GM12878 (cell line): ENCODE measurements at regions not wholly inside any gene's neighbourhood (a gene's known extent, or its start where the extent isn't known, plus 50 kb on each side); places are given as distances from the start of the nearest gene placed in this dataset.

Source experiments
- ATAC-seq: fragments of 200-7000 bp; cut with Tn5 transposase; 3 replicates; pipeline ENCODE4 v1.9.1; 2020; ENCODE audit warnings: mild to moderate bottlenecking, moderate library complexity
- BruUV-seq: library from RNA; stranded (reverse); fragments of 400-500 nt; replicated peaks from 2 replicates; lab custom pipeline; 2021; lab: Mats Ljungman, UMichigan
- CTCF ChIA-PET: fragments of 300-600 bp; sonication (Branson Sonifier 250); formaldehyde crosslinking; extraction: SDS; loops from one replicate; lab custom pipeline; 2021; ENCODE audit warnings: inconsistent platforms; lab: Yijun Ruan, JAX
- POLR2A ChIA-PET: fragments of 350-600 bp; formaldehyde crosslinking; extraction: SDS; loops from one replicate; lab custom pipeline; 2021; ENCODE audit warnings: inconsistent platforms; lab: Charles Lee
- RAD21 ChIA-PET: fragments of 300-600 bp; sonication (Branson Sonifier 250); formaldehyde crosslinking; loops from one replicate; lab custom pipeline; 2023; ENCODE audit warnings: antibody characterized with exemption; ENCODE audit not compliant: unreplicated experiment; lab: Charles Lee
- SMC1A ChIA-PET: fragments of 300-600 bp; sonication (Branson Sonifier 250); formaldehyde crosslinking; loops from one replicate; lab custom pipeline; 2023; ENCODE audit not compliant: unreplicated experiment, uncharacterized antibody; lab: Charles Lee
- DNase-seq: peaks from one replicate; pipeline ENCODE4 v3.0.0-alpha.2; 2011; ENCODE audit warnings: low read depth, low spot score
- FAIRE-seq: peaks from 3 replicates; lab custom pipeline; 2011; peaks lifted over from hg19 to GRCh38; lab: Jason Lieb, UNC
- H2AFZ ChIP-seq: 2 replicates; pipeline ENCODE4 v1.6.0; 2011; ENCODE audit warnings: low read depth, low read length, control low read depth; ENCODE audit not compliant: control insufficient read depth
- H3K27ac ChIP-seq: 2 replicates; pipeline ENCODE4 v1.5.1; 2011; ENCODE audit warnings: control low read depth; ENCODE audit not compliant: control insufficient read depth, insufficient read depth
- H3K27me3 ChIP-seq, 2 experiments: replicated peaks in 1 of 2; 2 replicates each; pipeline versions ENCODE4 v1.6.0 to v1.6.1; 2011; ENCODE audit warnings: low read length in 1 of 2; ENCODE audit not compliant: control insufficient read depth in 2 of 2, insufficient read depth in 2 of 2
- H3K36me3 ChIP-seq, 2 experiments: 2 replicates each; pipeline ENCODE4 v1.5.1; 2011; ENCODE audit warnings: low read length in 1 of 2; ENCODE audit not compliant: control insufficient read depth in 2 of 2, insufficient read depth in 2 of 2
- H3K4me1 ChIP-seq: 2 replicates; pipeline ENCODE4 v1.6.1; 2011; ENCODE audit warnings: mild to moderate bottlenecking, low read length, moderate library complexity, mixed read lengths; ENCODE audit not compliant: control insufficient read depth, insufficient read depth
- H3K4me2 ChIP-seq: 2 replicates; pipeline ENCODE4 v1.6.0; 2011; ENCODE audit warnings: control low read depth; ENCODE audit not compliant: control insufficient read depth, insufficient read depth
- H3K4me3 ChIP-seq: fragments of 200-600 bp; sonication (generic); 2 replicates; pipeline ENCODE4 v1.5.1; 2016
- H3K79me2 ChIP-seq: 2 replicates; pipeline ENCODE4 v1.6.0; 2011; ENCODE audit warnings: low read length; ENCODE audit not compliant: control insufficient read depth, insufficient read depth
- H3K9ac ChIP-seq: 2 replicates; pipeline ENCODE4 v1.8.0; 2011; ENCODE audit warnings: low read length, control low read depth, mixed read lengths; ENCODE audit not compliant: control insufficient read depth, insufficient read depth
- H3K9me3 ChIP-seq: replicated peaks from 3 replicates; pipeline ENCODE4 v1.5.1; 2011; ENCODE audit warnings: mild to moderate bottlenecking, low read length; ENCODE audit not compliant: control insufficient read depth, insufficient read depth
- H4K20me1 ChIP-seq: 2 replicates; pipeline ENCODE4 v1.6.0; 2011; ENCODE audit not compliant: control insufficient read depth, insufficient read depth
- CREB1 ChIP-seq: IDR thresholded peaks from 2 replicates; pipeline ENCODE4 v1.6.1; 2012; ENCODE audit warnings: low read depth, mild to moderate bottlenecking, inconsistent platforms
- MTA2 ChIP-seq: fragments of 450-650 bp; IDR thresholded peaks from 2 replicates; pipeline ENCODE4 v1.6.1; 2016; ENCODE audit warnings: low read depth, mild to moderate bottlenecking, moderate library complexity
- POU2F2 ChIP-seq: IDR thresholded peaks from 3 replicates; pipeline ENCODE4 v1.6.1; 2011; ENCODE audit warnings: low read depth, mild to moderate bottlenecking, low read length, borderline replicate concordance
- RAD51 ChIP-seq: fragments of 450-650 bp; IDR thresholded peaks from 2 replicates; pipeline ENCODE4 v1.6.1; 2016; ENCODE audit warnings: moderate library complexity, mild to moderate bottlenecking, inconsistent platforms
- RCOR1 ChIP-seq: conservative IDR thresholded peaks from 2 replicates; pipeline ENCODE4 v1.6.1; 2012; ENCODE audit warnings: low read depth, low read length, improper control_type of control experiment
- SMAD1 ChIP-seq: fragments of 450-650 bp; IDR thresholded peaks from 2 replicates; pipeline ENCODE4 v1.6.1; 2018; ENCODE audit warnings: mild to moderate bottlenecking, low read depth; ENCODE audit not compliant: partially characterized antibody
- ZNF217 ChIP-seq: fragments of 450-650 bp; IDR thresholded peaks from 2 replicates; pipeline ENCODE4 v1.6.1; 2017; ENCODE audit warnings: antibody characterized with exemption, mild to moderate bottlenecking
- WGBS: methylation state at CpG from one replicate; pipeline ENCODE4 v1.1.6; 2016; ENCODE audit warnings: low lambda C conversion rate; ENCODE audit not compliant: insufficient replicate concordance, insufficient coverage; ENCODE audit errors: missing lambda C conversion rate; 5-methylcytosine and 5-hydroxymethylcytosine counted together
- in situ Hi-C: fragments of 300-500 bp; cut with MboI; formaldehyde crosslinking; loops from 9 replicates; pipeline ENCODE4 v1.14.3; 2018; ENCODE audit warnings: mixed read lengths
- intact Hi-C: fragments of 100-400 bp; cut with micrococcal nuclease; formaldehyde crosslinking; loops from one replicate; pipeline ENCODE4 v1.14.2; 2022; ENCODE audit not compliant: unreplicated experiment
- TF ChIP-seq, protein P1 (sequence below): IDR thresholded peaks from 2 replicates; pipeline ENCODE4 v1.6.1; 2011; ENCODE audit warnings: borderline replicate concordance, low read depth, mild to moderate bottlenecking, moderate library complexity, low read length; ENCODE audit not compliant: insufficient read depth, poor library complexity, severe bottlenecking
- TF ChIP-seq, protein P2 (sequence below): fragments of 450-650 bp; IDR thresholded peaks from 2 replicates; pipeline ENCODE4 v1.6.1; 2016; ENCODE audit warnings: mild to moderate bottlenecking
- TF ChIP-seq, protein P3 (sequence below): fragments of 450-650 bp; IDR thresholded peaks from 2 replicates; pipeline ENCODE4 v1.6.1; 2014; ENCODE audit warnings: mild to moderate bottlenecking
- TF ChIP-seq, protein P4 (sequence below), 3 experiments: IDR thresholded peaks in 2 of 3; conservative IDR thresholded peaks in 1 of 3; 2 replicates each; pipeline ENCODE4 v1.5.1; 2011; ENCODE audit warnings: low read depth in 3 of 3, low read length in 3 of 3, mild to moderate bottlenecking in 3 of 3, control low read depth in 2 of 3, moderate library complexity in 2 of 3, inconsistent platforms in 1 of 3, mixed read lengths in 1 of 3; ENCODE audit not compliant: control insufficient read depth in 2 of 3, insufficient read depth in 1 of 3; ENCODE audit errors: extremely low read depth in 1 of 3

DNA sequence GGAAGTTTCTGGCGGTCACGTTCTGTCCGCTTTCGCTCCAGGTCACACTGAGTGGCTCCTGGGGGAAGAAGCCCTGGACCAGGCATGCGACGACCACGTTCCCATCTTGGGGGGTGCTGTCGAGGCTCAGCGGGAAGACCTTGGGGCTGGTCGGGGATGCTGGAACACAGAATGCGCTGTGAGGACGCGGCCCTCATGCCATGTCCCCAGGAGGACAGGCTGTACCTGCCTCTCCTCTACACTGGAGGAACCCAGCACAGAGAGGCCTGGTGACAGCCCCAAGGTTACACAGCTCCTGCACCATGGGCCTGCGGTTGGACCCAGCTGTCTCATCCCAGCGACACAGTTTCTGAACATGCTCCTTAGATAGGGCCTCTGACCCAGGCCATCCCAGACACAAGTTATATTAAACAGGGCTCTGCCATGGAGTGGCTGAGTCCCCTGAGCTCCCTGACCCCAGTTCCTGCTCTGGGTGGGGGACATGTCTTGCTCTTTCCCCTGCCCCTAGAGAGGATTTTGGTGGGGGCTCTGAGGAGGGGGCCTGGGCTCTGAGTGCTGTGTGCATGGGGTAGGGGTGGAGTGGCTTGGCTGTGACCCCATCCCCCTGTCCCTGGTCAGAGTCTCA is 62.0 kb downstream of the TMEM121 start:
- Histone ChIP-seq H3K27me3 (no peaks in the 10 kb centered on the region), H3K9ac (no peak overlapping the region), H3K9me3 (no peaks in the 10 kb centered on the region), H3K4me3 (no peak overlapping the region), H2AFZ (no peak overlapping the region), H3K79me2 (no peaks in the 10 kb centered on the region), H3K4me2 (no peak overlapping the region), H4K20me1 (no peaks in the 10 kb centered on the region), H3K27ac (no peak overlapping the region), H3K4me1 (peaks cover 7% of the 10 kb centered on the region), H3K36me3 (no peaks in the 10 kb centered on the region)
- ChIA-PET SMC1A (interaction anchor here (1.2 kb wide), 1 partner anchor 787 kb away, joined by 4 read pairs; no protein-coding TSS in a partner anchor), POLR2A (no interaction called here), CTCF (interaction anchor here (0.8 to 1.4 kb wide), 2 partner anchors 88 to 720 kb away, joined by 3 read pairs; no protein-coding TSS in a partner anchor), RAD21 (no interaction called here)
- ATAC-seq (no peak), DNase-seq (no peak), FAIRE-seq (no peak)
- no peak for TF ChIP-seq MTA2
- TF ChIP-seq, protein P1, sequence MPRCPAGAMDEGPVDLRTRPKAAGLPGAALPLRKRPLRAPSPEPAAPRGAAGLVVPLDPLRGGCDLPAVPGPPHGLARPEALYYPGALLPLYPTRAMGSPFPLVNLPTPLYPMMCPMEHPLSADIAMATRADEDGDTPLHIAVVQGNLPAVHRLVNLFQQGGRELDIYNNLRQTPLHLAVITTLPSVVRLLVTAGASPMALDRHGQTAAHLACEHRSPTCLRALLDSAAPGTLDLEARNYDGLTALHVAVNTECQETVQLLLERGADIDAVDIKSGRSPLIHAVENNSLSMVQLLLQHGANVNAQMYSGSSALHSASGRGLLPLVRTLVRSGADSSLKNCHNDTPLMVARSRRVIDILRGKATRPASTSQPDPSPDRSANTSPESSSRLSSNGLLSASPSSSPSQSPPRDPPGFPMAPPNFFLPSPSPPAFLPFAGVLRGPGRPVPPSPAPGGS: no peak
- TF ChIP-seq, protein P2, sequence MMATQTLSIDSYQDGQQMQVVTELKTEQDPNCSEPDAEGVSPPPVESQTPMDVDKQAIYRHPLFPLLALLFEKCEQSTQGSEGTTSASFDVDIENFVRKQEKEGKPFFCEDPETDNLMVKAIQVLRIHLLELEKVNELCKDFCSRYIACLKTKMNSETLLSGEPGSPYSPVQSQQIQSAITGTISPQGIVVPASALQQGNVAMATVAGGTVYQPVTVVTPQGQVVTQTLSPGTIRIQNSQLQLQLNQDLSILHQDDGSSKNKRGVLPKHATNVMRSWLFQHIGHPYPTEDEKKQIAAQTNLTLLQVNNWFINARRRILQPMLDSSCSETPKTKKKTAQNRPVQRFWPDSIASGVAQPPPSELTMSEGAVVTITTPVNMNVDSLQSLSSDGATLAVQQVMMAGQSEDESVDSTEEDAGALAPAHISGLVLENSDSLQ: no peak
- TF ChIP-seq RAD51: no peak
- TF ChIP-seq RCOR1: no peak
- TF ChIP-seq POU2F2: no peak
- no peak for TF ChIP-seq SMAD1
- TF ChIP-seq, protein P3, sequence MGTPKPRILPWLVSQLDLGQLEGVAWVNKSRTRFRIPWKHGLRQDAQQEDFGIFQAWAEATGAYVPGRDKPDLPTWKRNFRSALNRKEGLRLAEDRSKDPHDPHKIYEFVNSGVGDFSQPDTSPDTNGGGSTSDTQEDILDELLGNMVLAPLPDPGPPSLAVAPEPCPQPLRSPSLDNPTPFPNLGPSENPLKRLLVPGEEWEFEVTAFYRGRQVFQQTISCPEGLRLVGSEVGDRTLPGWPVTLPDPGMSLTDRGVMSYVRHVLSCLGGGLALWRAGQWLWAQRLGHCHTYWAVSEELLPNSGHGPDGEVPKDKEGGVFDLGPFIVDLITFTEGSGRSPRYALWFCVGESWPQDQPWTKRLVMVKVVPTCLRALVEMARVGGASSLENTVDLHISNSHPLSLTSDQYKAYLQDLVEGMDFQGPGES: no peak
- no peak for TF ChIP-seq ZNF217
- TF ChIP-seq, protein P4, sequence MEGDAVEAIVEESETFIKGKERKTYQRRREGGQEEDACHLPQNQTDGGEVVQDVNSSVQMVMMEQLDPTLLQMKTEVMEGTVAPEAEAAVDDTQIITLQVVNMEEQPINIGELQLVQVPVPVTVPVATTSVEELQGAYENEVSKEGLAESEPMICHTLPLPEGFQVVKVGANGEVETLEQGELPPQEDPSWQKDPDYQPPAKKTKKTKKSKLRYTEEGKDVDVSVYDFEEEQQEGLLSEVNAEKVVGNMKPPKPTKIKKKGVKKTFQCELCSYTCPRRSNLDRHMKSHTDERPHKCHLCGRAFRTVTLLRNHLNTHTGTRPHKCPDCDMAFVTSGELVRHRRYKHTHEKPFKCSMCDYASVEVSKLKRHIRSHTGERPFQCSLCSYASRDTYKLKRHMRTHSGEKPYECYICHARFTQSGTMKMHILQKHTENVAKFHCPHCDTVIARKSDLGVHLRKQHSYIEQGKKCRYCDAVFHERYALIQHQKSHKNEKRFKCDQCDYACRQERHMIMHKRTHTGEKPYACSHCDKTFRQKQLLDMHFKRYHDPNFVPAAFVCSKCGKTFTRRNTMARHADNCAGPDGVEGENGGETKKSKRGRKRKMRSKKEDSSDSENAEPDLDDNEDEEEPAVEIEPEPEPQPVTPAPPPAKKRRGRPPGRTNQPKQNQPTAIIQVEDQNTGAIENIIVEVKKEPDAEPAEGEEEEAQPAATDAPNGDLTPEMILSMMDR (IDR thresholded peaks at IDR 0.05 in 2 of 3, conservative IDR thresholded peaks at IDR 0.05 in 1 of 3; ENCODE audit: control insufficient read depth in 2 of 3, extremely low read depth in 1 of 3, insufficient read depth in 1 of 3, low read depth in 3 of 3, low read length in 3 of 3): no peak
- no peak for TF ChIP-seq CREB1
- WGBS: 95% methylated on average over 15 of the region's 15 CpGs
- in situ Hi-C loops: loop anchor here (10.0 kb wide), 1 partner anchor 116 kb away; no protein-coding TSS in a partner anchor
- BruUV-seq: no TSS peak
- intact Hi-C loops: no loop called here
